IMR-90 (cell line): ENCODE measurements at regions not wholly inside any gene's neighbourhood (a gene's known extent, or its start where the extent isn't known, plus 50 kb on each side); places are given as distances from the start of the nearest gene placed in this dataset.

ENCODE experiments used
- ATAC-seq: fragments of 200-7000 bp; cut with Tn5 transposase; 2 replicates; pipeline ENCODE4 v1.9.1; 2020; ENCODE audit warnings: low read depth, mild to moderate bottlenecking, moderate library complexity
- BruUV-seq: library from RNA; stranded (reverse); fragments of 400-500 nt; replicated peaks from 2 replicates; lab custom pipeline; 2021; lab: Mats Ljungman, UMichigan
- CTCF ChIA-PET: fragments of 300-600 bp; formaldehyde crosslinking; extraction: SDS; loops from one replicate; lab custom pipeline; 2021; ENCODE audit warnings: antibody characterized with exemption; lab: Yijun Ruan, JAX
- POLR2A ChIA-PET: fragments of 300-600 bp; sonication (Branson Sonifier 250); formaldehyde crosslinking; loops from one replicate; lab custom pipeline; 2022; ENCODE audit warnings: antibody characterized with exemption; ENCODE audit not compliant: unreplicated experiment; lab: Charles Lee
- DNase-seq: peaks from one replicate; pipeline ENCODE4 v3.0.0; 2013
- H2AFZ ChIP-seq: replicated peaks from 2 replicates; pipeline ENCODE3; 2013; ENCODE audit warnings: low read length, mild to moderate bottlenecking; ENCODE audit not compliant: poor library complexity
- H2AK5ac ChIP-seq: 2 replicates; pipeline ENCODE4 v1.6.1; 2013; ENCODE audit warnings: low read depth, low read length, inconsistent platforms
- H2AK9ac ChIP-seq: replicated peaks from 2 replicates; pipeline ENCODE3; 2013; ENCODE audit warnings: mild to moderate bottlenecking, low read depth, low read length, moderate library complexity; ENCODE audit not compliant: poor library complexity
- H2BK120ac ChIP-seq: 2 replicates; pipeline ENCODE4 v1.6.1; 2013; ENCODE audit warnings: low read depth, low read length, inconsistent platforms
- H2BK15ac ChIP-seq: 3 replicates; pipeline ENCODE4 v1.6.1; 2013; ENCODE audit warnings: low read depth, low read length, inconsistent platforms
- H2BK20ac ChIP-seq: 2 replicates; pipeline ENCODE4 v1.6.1; 2013; ENCODE audit warnings: low read depth, mild to moderate bottlenecking, inconsistent platforms, low read length, moderate library complexity
- H2BK5ac ChIP-seq: 2 replicates; pipeline ENCODE4 v1.6.1; 2013; ENCODE audit warnings: mild to moderate bottlenecking, low read depth, low read length, inconsistent platforms; ENCODE audit not compliant: poor library complexity, severe bottlenecking
- H3K14ac ChIP-seq: replicated peaks from 2 replicates; pipeline ENCODE4 v1.6.1; 2013; ENCODE audit warnings: low read depth, low read length, inconsistent platforms
- H3K18ac ChIP-seq: 2 replicates; pipeline ENCODE4 v1.6.1; 2013; ENCODE audit warnings: low read depth, low read length, control low read depth
- H3K23ac ChIP-seq: 2 replicates; pipeline ENCODE4 v1.6.1; 2013; ENCODE audit warnings: low read depth, low read length, inconsistent platforms
- H3K27ac ChIP-seq: 2 replicates; pipeline ENCODE4 v1.5.1; 2013; ENCODE audit warnings: mild to moderate bottlenecking, control low read depth, low read length; ENCODE audit not compliant: insufficient read depth
- H3K27me3 ChIP-seq: 2 replicates; pipeline ENCODE4 v1.6.1; 2013; ENCODE audit warnings: low read length; ENCODE audit not compliant: control insufficient read depth, insufficient read depth
- H3K36me3 ChIP-seq: 2 replicates; pipeline ENCODE4 v1.6.1; 2013; ENCODE audit warnings: low read length, mixed read lengths; ENCODE audit not compliant: control insufficient read depth, insufficient read depth
- H3K4ac ChIP-seq: 2 replicates; pipeline ENCODE4 v1.6.1; 2013; ENCODE audit warnings: low read depth, low read length, inconsistent platforms
- H3K4me1 ChIP-seq: 2 replicates; pipeline ENCODE4 v1.6.1; 2013; ENCODE audit warnings: low read length, mixed read lengths; ENCODE audit not compliant: control insufficient read depth, insufficient read depth
- H3K4me2 ChIP-seq: 2 replicates; pipeline ENCODE4 v1.6.1; 2013; ENCODE audit warnings: low read depth, mild to moderate bottlenecking, control low read depth, low read length, moderate library complexity
- H3K4me3 ChIP-seq: 2 replicates; pipeline ENCODE4 v1.5.1; 2013; ENCODE audit warnings: low read depth, mild to moderate bottlenecking, control low read depth, low read length, moderate library complexity; ENCODE audit not compliant: insufficient read depth
- H3K56ac ChIP-seq: 2 replicates; pipeline ENCODE4 v1.6.1; 2013; ENCODE audit warnings: low read length, inconsistent platforms; ENCODE audit not compliant: insufficient read depth; ENCODE audit errors: extremely low read depth
- H3K79me1 ChIP-seq, 2 experiments: 2 replicates each; pipeline ENCODE4 v1.6.1; 2013; ENCODE audit warnings: low read length in 2 of 2, inconsistent platforms in 1 of 2, low read depth in 1 of 2
- H3K9ac ChIP-seq: 2 replicates; pipeline ENCODE4 v1.6.1; 2013; ENCODE audit warnings: low read depth, low read length, control low read depth
- H3K9me1 ChIP-seq: 2 replicates; pipeline ENCODE4 v1.6.1; 2013; ENCODE audit warnings: low read length, inconsistent platforms; ENCODE audit not compliant: insufficient read depth
- H3K9me3 ChIP-seq: 2 replicates; pipeline ENCODE4 v1.6.1; 2013; ENCODE audit warnings: low read length; ENCODE audit not compliant: control insufficient read depth, insufficient read depth
- H4K20me1 ChIP-seq: 2 replicates; pipeline ENCODE4 v1.6.1; 2013; ENCODE audit warnings: low read length, inconsistent platforms; ENCODE audit not compliant: insufficient read depth
- H4K5ac ChIP-seq: 2 replicates; pipeline ENCODE4 v1.6.1; 2013; ENCODE audit warnings: mild to moderate bottlenecking, low read depth, low read length, control low read depth
- H4K8ac ChIP-seq, 2 experiments: 2 replicates each; pipeline ENCODE4 v1.6.1; 2013; ENCODE audit warnings: low read depth in 2 of 2, low read length in 2 of 2, control low read depth in 1 of 2, inconsistent platforms in 1 of 2
- H4K91ac ChIP-seq: 2 replicates; pipeline ENCODE4 v1.6.1; 2013; ENCODE audit warnings: low read depth, low read length, inconsistent platforms; ENCODE audit not compliant: insufficient read depth
- BHLHE40 ChIP-seq: fragments of 150-350 bp; IDR thresholded peaks from 2 replicates; pipeline ENCODE4 v1.6.1; 2016; ENCODE audit warnings: mild to moderate bottlenecking, low read depth, low read length
- CEBPB ChIP-seq: IDR thresholded peaks from 2 replicates; pipeline ENCODE4 v1.6.1; 2012; ENCODE audit warnings: low read depth, low read length, improper control_type of control experiment
- CHD1 ChIP-seq: IDR thresholded peaks from 2 replicates; pipeline ENCODE4 v1.6.1; 2012; ENCODE audit warnings: low read depth, low read length, improper control_type of control experiment
- FOS ChIP-seq: fragments of 150-350 bp; IDR thresholded peaks from 2 replicates; pipeline ENCODE4 v1.6.1; 2016; ENCODE audit warnings: low read depth, low read length
- MAFK ChIP-seq: IDR thresholded peaks from 2 replicates; pipeline ENCODE4 v1.6.1; 2012; ENCODE audit warnings: low read depth, low read length, improper control_type of control experiment
- MAZ ChIP-seq: IDR thresholded peaks from 2 replicates; pipeline ENCODE4 v1.6.1; 2012; ENCODE audit warnings: low read depth, mild to moderate bottlenecking, low read length, improper control_type of control experiment, moderate library complexity, borderline replicate concordance
- MXI1 ChIP-seq: IDR thresholded peaks from 2 replicates; pipeline ENCODE4 v1.6.1; 2012; ENCODE audit warnings: low read depth, mild to moderate bottlenecking, low read length, moderate library complexity, borderline replicate concordance
- NFE2L2 ChIP-seq: fragments of 150-350 bp; IDR thresholded peaks from 2 replicates; pipeline ENCODE4 v1.6.1; 2016; ENCODE audit warnings: low read depth, mild to moderate bottlenecking, low read length
- POLR2A ChIP-seq: IDR thresholded peaks from 2 replicates; pipeline ENCODE4 v1.6.1; 2012; ENCODE audit warnings: mild to moderate bottlenecking, low read depth, low read length
- RAD21 ChIP-seq: IDR thresholded peaks from 2 replicates; pipeline ENCODE4 v1.6.1; 2012; ENCODE audit warnings: low read length, improper control_type of control experiment
- RCOR1 ChIP-seq: IDR thresholded peaks from 2 replicates; pipeline ENCODE4 v1.6.1; 2012; ENCODE audit warnings: mild to moderate bottlenecking, low read length, improper control_type of control experiment; ENCODE audit not compliant: insufficient replicate concordance
- RFX5 ChIP-seq: IDR thresholded peaks from 2 replicates; pipeline ENCODE4 v1.8.0; 2012; ENCODE audit warnings: low read depth, mild to moderate bottlenecking, low read length, moderate library complexity
- SMC3 ChIP-seq: fragments of 150-350 bp; IDR thresholded peaks from 2 replicates; pipeline ENCODE4 v1.6.1; 2016; ENCODE audit warnings: low read depth, mild to moderate bottlenecking, antibody characterized with exemption, low read length, moderate library complexity
- WGBS, 2 experiments: methylation state at CpG; one replicate each; pipeline versions ENCODE4 v1.1.5 to v1.1.7; 2013; ENCODE audit warnings: missing lambda C conversion rate in 2 of 2; ENCODE audit not compliant: insufficient read length in 1 of 2; ENCODE audit errors: extremely low coverage in 2 of 2; 5-methylcytosine and 5-hydroxymethylcytosine counted together
- dilution Hi-C: fragments of 300-500 bp; cut with HindIII; formaldehyde crosslinking; loops from one replicate; pipeline ENCODE4 v1.14.3; 2018; ENCODE audit warnings: low sequenced_read_pairs; ENCODE audit not compliant: unreplicated experiment
- in situ Hi-C: fragments of 300-500 bp; cut with MboI; formaldehyde crosslinking; loops from 3 replicates; pipeline ENCODE4 v1.14.3; 2019; ENCODE audit warnings: low sequenced_read_pairs, inconsistent platforms, mixed read lengths
- intact Hi-C: fragments of 100-400 bp; cut with micrococcal nuclease; formaldehyde crosslinking; loops from 2 replicates; pipeline ENCODE4 v1.10.0; 2022
- TF ChIP-seq, protein P1 (sequence below): fragments of 150-350 bp; IDR thresholded peaks from 2 replicates; pipeline ENCODE4 v1.6.1; 2016; ENCODE audit warnings: low read depth, mild to moderate bottlenecking, low read length, moderate library complexity, borderline replicate concordance
- TF ChIP-seq, protein P2 (sequence below): conservative IDR thresholded peaks from 2 replicates; pipeline ENCODE4 v1.5.1; 2012; ENCODE audit warnings: mild to moderate bottlenecking, low read depth, low read length, improper control_type of control experiment
- TF ChIP-seq, protein P3 (sequence below): fragments of 150-350 bp; IDR thresholded peaks from 2 replicates; pipeline ENCODE4 v1.6.1; 2017; ENCODE audit warnings: mild to moderate bottlenecking, antibody characterized with exemption, low read length, low read depth

GRCh38 chr1:104526158-104526795 lies 776.6 kb downstream of the AMY1C start:
- H2AK9ac ChIP-seq = no peak overlapping the region
- no peaks in the 10 kb centered on the region for H3K9me1 ChIP-seq
- no peak overlapping the region for H2BK20ac ChIP-seq
- in situ Hi-C loops = no loop called here
- H4K91ac ChIP-seq = no peak overlapping the region
- 0 out of 2 replicates have a peak, but pooled peaks cover 2% of the 10 kb centered on the region for H3K9me3 ChIP-seq
- H3K4me1 ChIP-seq = no peaks in the 10 kb centered on the region
- H2AFZ ChIP-seq = no peak overlapping the region
- DNase-seq = no peak
- no peak overlapping the region for H3K18ac ChIP-seq
- dilution Hi-C loops = no loop called here
- ChIA-PET POLR2A (no interaction called here), CTCF (no interaction called here)
- BruUV-seq = no TSS peak
- H3K36me3 ChIP-seq = no peaks in the 10 kb centered on the region
- H3K9ac ChIP-seq = no peak overlapping the region
- H2AK5ac ChIP-seq = no peak overlapping the region
- H4K20me1 ChIP-seq = no peaks in the 10 kb centered on the region
- no peak overlapping the region for H2BK15ac ChIP-seq
- H3K27me3 ChIP-seq = no peaks in the 10 kb centered on the region
- H2BK5ac ChIP-seq = no peak overlapping the region
- no peak overlapping the region for H3K23ac ChIP-seq
- H2BK120ac ChIP-seq = no peak overlapping the region
- H3K4me3 ChIP-seq = no peak overlapping the region
- intact Hi-C loops = no loop called here
- H3K27ac ChIP-seq = no peak overlapping the region
- H4K5ac ChIP-seq = no peak overlapping the region
- H3K79me1 ChIP-seq = no peaks in the 10 kb centered on the region
- no peak overlapping the region for H3K14ac ChIP-seq
- no peak overlapping the region for H3K56ac ChIP-seq
- TF ChIP-seq CEBPB (no peak), RAD21 (no peak), RCOR1 (no peak), POLR2A (no peak), SMC3 (no peak), RFX5 (no peak), FOS (no peak), NFE2L2 (no peak), BHLHE40 (no peak), MAFK (no peak), MXI1 (no peak), MAZ (no peak), CHD1 (no peak)
- TF ChIP-seq, protein P1, sequence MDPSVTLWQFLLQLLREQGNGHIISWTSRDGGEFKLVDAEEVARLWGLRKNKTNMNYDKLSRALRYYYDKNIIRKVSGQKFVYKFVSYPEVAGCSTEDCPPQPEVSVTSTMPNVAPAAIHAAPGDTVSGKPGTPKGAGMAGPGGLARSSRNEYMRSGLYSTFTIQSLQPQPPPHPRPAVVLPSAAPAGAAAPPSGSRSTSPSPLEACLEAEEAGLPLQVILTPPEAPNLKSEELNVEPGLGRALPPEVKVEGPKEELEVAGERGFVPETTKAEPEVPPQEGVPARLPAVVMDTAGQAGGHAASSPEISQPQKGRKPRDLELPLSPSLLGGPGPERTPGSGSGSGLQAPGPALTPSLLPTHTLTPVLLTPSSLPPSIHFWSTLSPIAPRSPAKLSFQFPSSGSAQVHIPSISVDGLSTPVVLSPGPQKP = no peak
- TF ChIP-seq, protein P2, sequence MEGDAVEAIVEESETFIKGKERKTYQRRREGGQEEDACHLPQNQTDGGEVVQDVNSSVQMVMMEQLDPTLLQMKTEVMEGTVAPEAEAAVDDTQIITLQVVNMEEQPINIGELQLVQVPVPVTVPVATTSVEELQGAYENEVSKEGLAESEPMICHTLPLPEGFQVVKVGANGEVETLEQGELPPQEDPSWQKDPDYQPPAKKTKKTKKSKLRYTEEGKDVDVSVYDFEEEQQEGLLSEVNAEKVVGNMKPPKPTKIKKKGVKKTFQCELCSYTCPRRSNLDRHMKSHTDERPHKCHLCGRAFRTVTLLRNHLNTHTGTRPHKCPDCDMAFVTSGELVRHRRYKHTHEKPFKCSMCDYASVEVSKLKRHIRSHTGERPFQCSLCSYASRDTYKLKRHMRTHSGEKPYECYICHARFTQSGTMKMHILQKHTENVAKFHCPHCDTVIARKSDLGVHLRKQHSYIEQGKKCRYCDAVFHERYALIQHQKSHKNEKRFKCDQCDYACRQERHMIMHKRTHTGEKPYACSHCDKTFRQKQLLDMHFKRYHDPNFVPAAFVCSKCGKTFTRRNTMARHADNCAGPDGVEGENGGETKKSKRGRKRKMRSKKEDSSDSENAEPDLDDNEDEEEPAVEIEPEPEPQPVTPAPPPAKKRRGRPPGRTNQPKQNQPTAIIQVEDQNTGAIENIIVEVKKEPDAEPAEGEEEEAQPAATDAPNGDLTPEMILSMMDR = no peak
- TF ChIP-seq, protein P3, sequence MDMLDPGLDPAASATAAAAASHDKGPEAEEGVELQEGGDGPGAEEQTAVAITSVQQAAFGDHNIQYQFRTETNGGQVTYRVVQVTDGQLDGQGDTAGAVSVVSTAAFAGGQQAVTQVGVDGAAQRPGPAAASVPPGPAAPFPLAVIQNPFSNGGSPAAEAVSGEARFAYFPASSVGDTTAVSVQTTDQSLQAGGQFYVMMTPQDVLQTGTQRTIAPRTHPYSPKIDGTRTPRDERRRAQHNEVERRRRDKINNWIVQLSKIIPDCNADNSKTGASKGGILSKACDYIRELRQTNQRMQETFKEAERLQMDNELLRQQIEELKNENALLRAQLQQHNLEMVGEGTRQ = no peak
- no peak overlapping the region for H3K4me2 ChIP-seq
- no peak for ATAC-seq
- H4K8ac ChIP-seq = no peak overlapping the region
- no CpG with 5 or more reads among the region's 2 CpGs for WGBS, 2 experiments
- no peak overlapping the region for H3K4ac ChIP-seq
